HCT116 (cell line): ENCODE measurements at regions not wholly inside any gene's neighbourhood (a gene's known extent, or its start where the extent isn't known, plus 50 kb on each side); places are given as distances from the start of the nearest gene placed in this dataset.

Experiments used
- ATAC-seq: fragments of 200-7000 bp; cut with Tn5 transposase; 2 replicates; pipeline ENCODE4 v1.9.1; 2020; ENCODE audit warnings: mild to moderate bottlenecking, moderate library complexity
- BruUV-seq: library from RNA; stranded (reverse); fragments of 400-500 nt; replicated peaks from 2 replicates; lab custom pipeline; 2021; lab: Mats Ljungman, UMichigan
- CTCF ChIA-PET: fragments of 300-600 bp; sonication (Branson Sonifier 250); formaldehyde crosslinking; loops from one replicate; lab custom pipeline; 2021; ENCODE audit warnings: antibody characterized with exemption; lab: Charles Lee
- POLR2A ChIA-PET: fragments of 300-600, 350-600 bp; sonication (Branson Sonifier 250); formaldehyde crosslinking; loops from one replicate; lab custom pipeline; 2021; ENCODE audit warnings: antibody characterized with exemption; lab: Charles Lee
- RAD21 ChIA-PET, 2 experiments: fragments of 300-600 bp; sonication (Branson Sonifier 250); formaldehyde crosslinking; loops; one replicate each; lab custom pipeline; 2023; ENCODE audit warnings: low total read pairs in 2 of 2; ENCODE audit not compliant: uncharacterized antibody in 2 of 2, unreplicated experiment in 2 of 2, low non-redundant PET in 1 of 2; lab: Charles Lee
- DNase-seq: peaks from one replicate; pipeline ENCODE4 v3.0.0-alpha.2; 2010; ENCODE audit warnings: low read depth, low spot score
- H2AFZ ChIP-seq: fragments of 200-600 bp; shearing (Covaris generic), sonication (generic); 2 replicates; pipeline ENCODE4 v1.6.1; 2017; ENCODE audit warnings: low read depth, mixed run types, mixed read lengths, antibody characterized with exemption, low read length; ENCODE audit not compliant: poor library complexity, severe bottlenecking
- H3K27ac ChIP-seq: 2 replicates; pipeline ENCODE4 v1.5.1; 2012; ENCODE audit warnings: low read depth, low read length
- H3K27me3 ChIP-seq: fragments of 200-600 bp; sonication (generic); 2 replicates; pipeline ENCODE4 v1.6.1; 2016; ENCODE audit warnings: mixed run types, low read length, mixed read lengths; ENCODE audit not compliant: insufficient read depth
- H3K36me3 ChIP-seq, 2 experiments: fragments of 200-500 bp in 1 of 2; fragments of 200-600 bp in 1 of 2; sonication (Bioruptor generic) in 1 of 2; sonication (generic) in 1 of 2; 2 replicates each; pipeline versions ENCODE4 v1.5.1 to v1.6.1; 2014 to 2016; ENCODE audit warnings: low read length in 2 of 2, inconsistent platforms in 1 of 2, mixed read lengths in 1 of 2, mixed run types in 1 of 2; ENCODE audit not compliant: insufficient read depth in 2 of 2, control insufficient read depth in 1 of 2
- H3K4me1 ChIP-seq, 2 experiments: fragments of 200-600 bp in 1 of 2; sonication (generic) in 1 of 2; 2 replicates each; pipeline versions ENCODE4 v1.5.1 to v1.6.1; 2012 to 2017; ENCODE audit warnings: low read length in 2 of 2, inconsistent platforms in 1 of 2, mild to moderate bottlenecking in 1 of 2, mixed read lengths in 1 of 2, mixed run types in 1 of 2, moderate library complexity in 1 of 2; ENCODE audit not compliant: insufficient read depth in 2 of 2, control insufficient read depth in 1 of 2
- H3K4me2 ChIP-seq: fragments of 200-600 bp; sonication (generic); 2 replicates; pipeline ENCODE4 v1.6.1; 2017; ENCODE audit warnings: mixed run types, low read length, mixed read lengths
- H3K4me3 ChIP-seq, 2 experiments: fragments of 200-600 bp in 1 of 2; sonication (generic) in 1 of 2; replicated peaks in 1 of 2; 2 replicates each; pipeline ENCODE4 v1.5.1; 2011 to 2016; ENCODE audit warnings: low read length in 2 of 2, control low read depth in 1 of 2, low read depth in 1 of 2, mild to moderate bottlenecking in 1 of 2, mixed read lengths in 1 of 2, mixed run types in 1 of 2
- H3K79me2 ChIP-seq: fragments of 200-600 bp; sonication (generic); 2 replicates; pipeline ENCODE4 v1.6.1; 2017; ENCODE audit warnings: mild to moderate bottlenecking, mixed run types, low read length, moderate library complexity, mixed read lengths; ENCODE audit not compliant: insufficient read depth
- H3K9ac ChIP-seq: fragments of 200-600 bp; sonication (generic); 2 replicates; pipeline ENCODE4 v1.6.1; 2016; ENCODE audit warnings: low read length, mixed read lengths
- H3K9me2 ChIP-seq: fragments of 200-600 bp; sonication (generic), shearing (Covaris generic); 2 replicates; pipeline ENCODE4 v1.6.1; 2017; ENCODE audit warnings: mixed run types, mild to moderate bottlenecking, moderate library complexity; ENCODE audit not compliant: insufficient read depth
- H3K9me3 ChIP-seq, 2 experiments: fragments of 200-500 bp in 1 of 2; fragments of 200-600 bp in 1 of 2; sonication (Bioruptor generic) in 1 of 2; sonication (generic) in 1 of 2; 2 replicates each; pipeline ENCODE4 v1.6.1; 2014 to 2017; ENCODE audit warnings: low read length in 2 of 2, mixed read lengths in 2 of 2, inconsistent platforms in 1 of 2, low read depth in 1 of 2, mild to moderate bottlenecking in 1 of 2, mixed run types in 1 of 2, moderate library complexity in 1 of 2; ENCODE audit not compliant: control insufficient read depth in 1 of 2, insufficient read depth in 1 of 2
- H4K20me1 ChIP-seq: fragments of 200-600 bp; sonication (generic), shearing (Covaris generic); 2 replicates; pipeline ENCODE4 v1.6.1; 2017; ENCODE audit warnings: mixed run types, mild to moderate bottlenecking, moderate library complexity; ENCODE audit not compliant: insufficient read depth
- ATF3 ChIP-seq: IDR thresholded peaks from 2 replicates; pipeline ENCODE4 v1.6.1; 2012
- CBX3 ChIP-seq: IDR thresholded peaks from 2 replicates; pipeline ENCODE4 v1.6.1; 2012; ENCODE audit warnings: low read depth
- CEBPB ChIP-seq: IDR thresholded peaks from 2 replicates; pipeline ENCODE4 v1.6.1; 2012; ENCODE audit warnings: low read depth
- EGR1 ChIP-seq: IDR thresholded peaks from 2 replicates; pipeline ENCODE4 v1.6.1; 2012; ENCODE audit warnings: low read depth
- ELF1 ChIP-seq: IDR thresholded peaks from 2 replicates; pipeline ENCODE4 v1.6.1; 2012; ENCODE audit warnings: low read depth, borderline replicate concordance
- EZH2 ChIP-seq: fragments of 200-600 bp; sonication (generic); IDR thresholded peaks from 2 replicates; pipeline ENCODE4 v1.6.1; 2017; ENCODE audit warnings: antibody characterized with exemption, mixed run types
- FOSL1 ChIP-seq: IDR thresholded peaks from 2 replicates; pipeline ENCODE4 v1.6.1; 2012; ENCODE audit warnings: low read depth
- POLR2A ChIP-seq: IDR thresholded peaks from 2 replicates; pipeline ENCODE4 v1.7.0; 2011; ENCODE audit warnings: borderline replicate concordance; ENCODE audit not compliant: insufficient read depth, insufficient read length; ENCODE audit errors: extremely low read depth
- POLR2AphosphoS5 ChIP-seq: IDR thresholded peaks from 2 replicates; pipeline ENCODE4 v1.6.1; 2011; ENCODE audit warnings: mild to moderate bottlenecking, low read depth, low read length, moderate library complexity
- SP1 ChIP-seq: IDR thresholded peaks from 2 replicates; pipeline ENCODE4 v1.6.1; 2012; ENCODE audit warnings: low read depth
- TCF7L2 ChIP-seq: IDR thresholded peaks from 2 replicates; pipeline ENCODE4 v1.7.0; 2011; ENCODE audit warnings: borderline replicate concordance, inconsistent platforms; ENCODE audit not compliant: insufficient read depth, insufficient read length; ENCODE audit errors: extremely low read depth
- ZBTB33 ChIP-seq: IDR thresholded peaks from 2 replicates; pipeline ENCODE4 v1.6.1; 2011; ENCODE audit warnings: mild to moderate bottlenecking, low read length, moderate library complexity; ENCODE audit not compliant: insufficient replicate concordance; ENCODE audit errors: extremely low read depth
- ZFX ChIP-seq: fragments of 450-650 bp; IDR thresholded peaks from 2 replicates; pipeline ENCODE4 v1.6.1; 2017
- ZNF274 ChIP-seq: fragments of 200-500 bp; sonication (Bioruptor generic); IDR thresholded peaks from 2 replicates; pipeline ENCODE4 v1.6.1; 2014; ENCODE audit warnings: mild to moderate bottlenecking, low read depth, low read length, inconsistent platforms
- intact Hi-C: fragments of 100-400 bp; cut with micrococcal nuclease; formaldehyde crosslinking; loops from 2 replicates; pipeline ENCODE4 v1.10.0; 2022
- TF ChIP-seq, protein P1 (sequence below): IDR thresholded peaks from 2 replicates; pipeline ENCODE4 v1.6.1; 2012; ENCODE audit warnings: low read depth

DNA sequence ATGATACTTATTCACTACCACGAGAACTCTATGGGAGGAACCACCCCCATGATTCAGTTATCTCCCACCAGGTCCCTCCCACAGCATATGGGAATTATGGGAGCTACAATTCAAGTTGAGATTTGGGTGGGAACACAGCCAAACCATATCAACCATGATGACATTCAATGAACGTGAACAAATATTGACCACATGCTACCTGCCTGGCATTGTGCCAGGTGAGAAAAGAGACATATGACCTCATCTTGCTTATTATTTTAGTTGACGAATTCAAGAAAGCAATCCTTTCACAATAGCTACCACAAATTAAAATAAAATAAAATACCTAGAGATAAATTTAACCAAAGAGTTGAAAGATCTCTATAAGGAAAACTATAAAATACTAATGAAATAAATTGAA, 286.5 kb upstream of the CRIM1 start:
- Histone ChIP-seq H3K36me3 (no peaks in the 10 kb centered on the region), H3K4me2 (no peak overlapping the region), H3K27ac (no peak overlapping the region), H3K4me3 (no peak overlapping the region), H3K9me2 (no peaks in the 10 kb centered on the region), H3K79me2 (no peaks in the 10 kb centered on the region), H3K9ac (no peak overlapping the region), H3K9me3 (no peaks in the 10 kb centered on the region), H2AFZ (no peak overlapping the region), H3K27me3 (0 out of 2 replicates have a peak, but pooled peaks cover 5% of the 10 kb centered on the region), H3K4me1 (no peaks in the 10 kb centered on the region), H4K20me1 (no peaks in the 10 kb centered on the region)
- intact Hi-C loops, result no loop called here
- TF ChIP-seq ZFX (no peak), CEBPB (no peak), ELF1 (no peak), CBX3 (no peak), FOSL1 (no peak), ATF3 (no peak), ZBTB33 (no peak), POLR2A (no peak), POLR2AphosphoS5 (no peak)
- RAD21 ChIA-PET, result no interaction called here
- no peak for DNase-seq
- BruUV-seq, result no TSS peak
- no peak for ATAC-seq
- POLR2A ChIA-PET, result no interaction called here
- CTCF ChIA-PET, result no interaction called here

GRCh38 chr2:36068086-36068485, 287.5 kb upstream of the CRIM1 start:
- RAD21 ChIA-PET, result no interaction called here
- Histone ChIP-seq H3K9me2 (no peaks in the 10 kb centered on the region), H3K4me2 (no peak overlapping the region), H3K27me3 (0 out of 2 replicates have a peak, but pooled peaks cover 5% of the 10 kb centered on the region), H3K4me3 (no peak overlapping the region), H3K9me3 (no peaks in the 10 kb centered on the region), H3K79me2 (no peaks in the 10 kb centered on the region), H2AFZ (no peak overlapping the region), H3K9ac (no peak overlapping the region), H3K36me3 (no peaks in the 10 kb centered on the region), H3K27ac (no peak overlapping the region), H4K20me1 (no peaks in the 10 kb centered on the region), H3K4me1 (no peaks in the 10 kb centered on the region)
- BruUV-seq, result no TSS peak
- DNase-seq, result no peak
- POLR2A ChIA-PET, result no interaction called here
- intact Hi-C loops, result no loop called here
- ATAC-seq, result no peak
- CTCF ChIA-PET, result no interaction called here
- TF ChIP-seq SP1, result no peak
- TF ChIP-seq EZH2, result no peak
- no peak for TF ChIP-seq TCF7L2
- TF ChIP-seq, protein P1, sequence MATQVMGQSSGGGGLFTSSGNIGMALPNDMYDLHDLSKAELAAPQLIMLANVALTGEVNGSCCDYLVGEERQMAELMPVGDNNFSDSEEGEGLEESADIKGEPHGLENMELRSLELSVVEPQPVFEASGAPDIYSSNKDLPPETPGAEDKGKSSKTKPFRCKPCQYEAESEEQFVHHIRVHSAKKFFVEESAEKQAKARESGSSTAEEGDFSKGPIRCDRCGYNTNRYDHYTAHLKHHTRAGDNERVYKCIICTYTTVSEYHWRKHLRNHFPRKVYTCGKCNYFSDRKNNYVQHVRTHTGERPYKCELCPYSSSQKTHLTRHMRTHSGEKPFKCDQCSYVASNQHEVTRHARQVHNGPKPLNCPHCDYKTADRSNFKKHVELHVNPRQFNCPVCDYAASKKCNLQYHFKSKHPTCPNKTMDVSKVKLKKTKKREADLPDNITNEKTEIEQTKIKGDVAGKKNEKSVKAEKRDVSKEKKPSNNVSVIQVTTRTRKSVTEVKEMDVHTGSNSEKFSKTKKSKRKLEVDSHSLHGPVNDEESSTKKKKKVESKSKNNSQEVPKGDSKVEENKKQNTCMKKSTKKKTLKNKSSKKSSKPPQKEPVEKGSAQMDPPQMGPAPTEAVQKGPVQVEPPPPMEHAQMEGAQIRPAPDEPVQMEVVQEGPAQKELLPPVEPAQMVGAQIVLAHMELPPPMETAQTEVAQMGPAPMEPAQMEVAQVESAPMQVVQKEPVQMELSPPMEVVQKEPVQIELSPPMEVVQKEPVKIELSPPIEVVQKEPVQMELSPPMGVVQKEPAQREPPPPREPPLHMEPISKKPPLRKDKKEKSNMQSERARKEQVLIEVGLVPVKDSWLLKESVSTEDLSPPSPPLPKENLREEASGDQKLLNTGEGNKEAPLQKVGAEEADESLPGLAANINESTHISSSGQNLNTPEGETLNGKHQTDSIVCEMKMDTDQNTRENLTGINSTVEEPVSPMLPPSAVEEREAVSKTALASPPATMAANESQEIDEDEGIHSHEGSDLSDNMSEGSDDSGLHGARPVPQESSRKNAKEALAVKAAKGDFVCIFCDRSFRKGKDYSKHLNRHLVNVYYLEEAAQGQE, result no peak
- TF ChIP-seq EGR1, result no peak
- TF ChIP-seq ZNF274, result no peak
- no peak for TF ChIP-seq ELF1
- no peak for TF ChIP-seq ZBTB33
- no peak for TF ChIP-seq CBX3
